Ishikawa (cell line): ENCODE measurements at regions not wholly inside any gene's neighbourhood (a gene's known extent, or its start where the extent isn't known, plus 50 kb on each side); places are given as distances from the start of the nearest gene placed in this dataset.
A peak's percentile ranks its signal among the peaks of the same experiment; 100 is the strongest.

Experiments used
- CEBPB ChIP-seq: IDR thresholded peaks from 2 replicates; pipeline ENCODE4 v1.6.1; 2012
- CREB1 ChIP-seq: IDR thresholded peaks from 2 replicates; pipeline ENCODE4 v1.6.1; 2012; ENCODE audit warnings: low read depth
- EGR1 ChIP-seq: IDR thresholded peaks from 2 replicates; pipeline ENCODE4 v1.6.1; 2012
- EP300 ChIP-seq: IDR thresholded peaks from 2 replicates; pipeline ENCODE4 v1.6.1; 2012; ENCODE audit warnings: borderline replicate concordance
- MAX ChIP-seq: IDR thresholded peaks from 2 replicates; pipeline ENCODE4 v1.6.1; 2012
- NFIC ChIP-seq: IDR thresholded peaks from 2 replicates; pipeline ENCODE4 v1.6.1; 2012
- RAD21 ChIP-seq: IDR thresholded peaks from 2 replicates; pipeline ENCODE4 v1.6.1; 2012; ENCODE audit warnings: low read depth
- REST ChIP-seq: IDR thresholded peaks from 2 replicates; pipeline ENCODE4 v1.6.1; 2012; ENCODE audit warnings: low read depth, mild to moderate bottlenecking
- TAF1 ChIP-seq: IDR thresholded peaks from 2 replicates; pipeline ENCODE4 v1.6.1; 2012; ENCODE audit warnings: low read depth, mild to moderate bottlenecking
- TCF12 ChIP-seq: IDR thresholded peaks from 2 replicates; pipeline ENCODE4 v1.6.1; 2012; ENCODE audit warnings: low read depth
- TEAD4 ChIP-seq: IDR thresholded peaks from 2 replicates; pipeline ENCODE4 v1.6.1; 2012
- USF1 ChIP-seq: IDR thresholded peaks from 2 replicates; pipeline ENCODE4 v1.6.1; 2012
- YY1 ChIP-seq: IDR thresholded peaks from 2 replicates; pipeline ENCODE4 v1.6.1; 2012; ENCODE audit warnings: low read depth
- ZBTB7A ChIP-seq: IDR thresholded peaks from 2 replicates; pipeline ENCODE4 v1.6.1; 2012; ENCODE audit warnings: low read depth

GRCh38 chr17:69757688-69758430 lies 317.2 kb upstream of the KCNJ16 start:
- no peak for TF ChIP-seq REST
- TF ChIP-seq TEAD4 = no peak
- TF ChIP-seq EGR1 = no peak
- no peak for TF ChIP-seq CEBPB

GRCh38 chr17:69760562-69760961 lies 314.5 kb upstream of the KCNJ16 start:
- no peak for TF ChIP-seq TAF1
- no peak for TF ChIP-seq TCF12
- TF ChIP-seq EGR1 = no peak
- no peak for TF ChIP-seq USF1
- no peak for TF ChIP-seq TEAD4
- TF ChIP-seq CEBPB = no peak
- TF ChIP-seq RAD21 = no peak
- no peak for TF ChIP-seq REST
- no peak for TF ChIP-seq MAX
- TF ChIP-seq EP300 = no peak
- TF ChIP-seq ZBTB7A = no peak

- no peak for TF ChIP-seq CEBPB
- TF ChIP-seq USF1 = no peak
- TF ChIP-seq TEAD4 = no peak
- no peak for TF ChIP-seq YY1
- TF ChIP-seq EGR1 = no peak
- no peak for TF ChIP-seq REST
- TF ChIP-seq EP300 = no peak
These were observed 314.0 kb upstream of the KCNJ16 start for GRCh38 chr17:69761011-69761410.

GRCh38 chr17:69761767-69762321 lies 313.2 kb upstream of the KCNJ16 start:
- peak; percentile 27; the same call in 1 of the 2 replicates for TF ChIP-seq TEAD4
- no peak for TF ChIP-seq MAX
- TF ChIP-seq YY1 = no peak

GRCh38 chr17:69762359-69762758 lies 312.7 kb upstream of the KCNJ16 start:
- TF ChIP-seq CEBPB = no peak
- no peak for TF ChIP-seq TAF1
- TF ChIP-seq YY1 = no peak
- no peak for TF ChIP-seq REST
- TF ChIP-seq RAD21 = no peak
- no peak for TF ChIP-seq CREB1
- TF ChIP-seq EP300 = no peak
- TF ChIP-seq NFIC = no peak
